ENCODE measurements at regions not wholly inside any gene's neighbourhood (a gene's known extent, or its start where the extent isn't known, plus 50 kb on each side); places are given as distances from the start of the nearest gene placed in this dataset.

GRCh38 chr10:109115179-109115578, 808.1 kb downstream of the XPNPEP1 start:
- intact Hi-C loops (cut with DNase I), result no loop called here
- Histone ChIP-seq H3K4me3 (no peak overlapping the region), H3K4me1 (ENCODE audit: insufficient read depth) (no peaks in the 10 kb centered on the region), H3K36me3 (no peaks in the 10 kb centered on the region), H3K27me3 (no peaks in the 10 kb centered on the region), H3K27ac (no peak overlapping the region), H3K9me3 (no peaks in the 10 kb centered on the region)
- 79 to 90% (median 84%) methylated on average over 2 of the region's 2 CpGs for WGBS, 3 donors
- no peak for DNase-seq
- TF ChIP-seq, protein P1, sequence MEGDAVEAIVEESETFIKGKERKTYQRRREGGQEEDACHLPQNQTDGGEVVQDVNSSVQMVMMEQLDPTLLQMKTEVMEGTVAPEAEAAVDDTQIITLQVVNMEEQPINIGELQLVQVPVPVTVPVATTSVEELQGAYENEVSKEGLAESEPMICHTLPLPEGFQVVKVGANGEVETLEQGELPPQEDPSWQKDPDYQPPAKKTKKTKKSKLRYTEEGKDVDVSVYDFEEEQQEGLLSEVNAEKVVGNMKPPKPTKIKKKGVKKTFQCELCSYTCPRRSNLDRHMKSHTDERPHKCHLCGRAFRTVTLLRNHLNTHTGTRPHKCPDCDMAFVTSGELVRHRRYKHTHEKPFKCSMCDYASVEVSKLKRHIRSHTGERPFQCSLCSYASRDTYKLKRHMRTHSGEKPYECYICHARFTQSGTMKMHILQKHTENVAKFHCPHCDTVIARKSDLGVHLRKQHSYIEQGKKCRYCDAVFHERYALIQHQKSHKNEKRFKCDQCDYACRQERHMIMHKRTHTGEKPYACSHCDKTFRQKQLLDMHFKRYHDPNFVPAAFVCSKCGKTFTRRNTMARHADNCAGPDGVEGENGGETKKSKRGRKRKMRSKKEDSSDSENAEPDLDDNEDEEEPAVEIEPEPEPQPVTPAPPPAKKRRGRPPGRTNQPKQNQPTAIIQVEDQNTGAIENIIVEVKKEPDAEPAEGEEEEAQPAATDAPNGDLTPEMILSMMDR (IDR thresholded peaks at IDR 0.05), result no peak
- TF ChIP-seq EP300 (IDR thresholded peaks at IDR 0.05) (no peak), POLR2A (IDR thresholded peaks at IDR 0.05) (no peak)

- no peaks in the 10 kb centered on the region for H3K4me1 ChIP-seq (ENCODE audit: insufficient read depth)
- TF ChIP-seq, protein P1 (IDR thresholded peaks at IDR 0.05), result no peak
- no peak for TF ChIP-seq EP300 (IDR thresholded peaks at IDR 0.05)
- no peak for TF ChIP-seq POLR2A (IDR thresholded peaks at IDR 0.05)
- no peak overlapping the region for H3K4me3 ChIP-seq
- H3K27me3 ChIP-seq, result no peaks in the 10 kb centered on the region
- 71 to 77% (median 75%) methylated on average over 2 of the region's 2 CpGs for WGBS, 3 donors
- DNase-seq, result no peak
- H3K9me3 ChIP-seq, result no peaks in the 10 kb centered on the region
- no peak overlapping the region for H3K27ac ChIP-seq
- intact Hi-C loops (cut with DNase I), result loop anchor here in 1 of 4 donors (1.0 kb wide), 1 partner anchor 10 kb away; no protein-coding TSS in a partner anchor
- no peaks in the 10 kb centered on the region for H3K36me3 ChIP-seq
Observed at GRCh38 chr10:109114579-109114978, 808.7 kb downstream of the XPNPEP1 start.

GRCh38 chr10:109106604-109107003, 816.7 kb downstream of the XPNPEP1 start:
- no peak overlapping the region for H3K4me3 ChIP-seq
- intact Hi-C loops (cut with DNase I), result no loop called here
- no peaks in the 10 kb centered on the region for H3K4me1 ChIP-seq (ENCODE audit: insufficient read depth)
- no peak overlapping the region for H3K27ac ChIP-seq
- H3K27me3 ChIP-seq, result no peaks in the 10 kb centered on the region
- no peaks in the 10 kb centered on the region for H3K9me3 ChIP-seq
- no peak for DNase-seq
- no peaks in the 10 kb centered on the region for H3K36me3 ChIP-seq
- no peak for TF ChIP-seq EP300 (IDR thresholded peaks at IDR 0.05)
- TF ChIP-seq, protein P1 (IDR thresholded peaks at IDR 0.05), result no peak
- TF ChIP-seq POLR2A (IDR thresholded peaks at IDR 0.05), result no peak

GRCh38 chr10:109105725-109106124, 817.6 kb downstream of the XPNPEP1 start:
- 84 to 95% (median 86%) methylated on average over 2 of the region's 2 CpGs for WGBS, 3 donors
- no peak overlapping the region for H3K27ac ChIP-seq

More at GRCh38 chr10:109105725-109106124, 817.6 kb downstream of the XPNPEP1 start:
- TF ChIP-seq EP300 (IDR thresholded peaks at IDR 0.05), result no peak
- no peak for TF ChIP-seq POLR2A (IDR thresholded peaks at IDR 0.05)
- TF ChIP-seq, protein P1 (IDR thresholded peaks at IDR 0.05), result no peak
- H3K9me3 ChIP-seq, result no peaks in the 10 kb centered on the region
- H3K4me1 ChIP-seq (ENCODE audit: insufficient read depth), result no peaks in the 10 kb centered on the region
- no peak for DNase-seq
- no peaks in the 10 kb centered on the region for H3K27me3 ChIP-seq
- H3K4me3 ChIP-seq, result no peak overlapping the region
- H3K36me3 ChIP-seq, result no peaks in the 10 kb centered on the region
- intact Hi-C loops (cut with DNase I), result no loop called here

All from ovary (tissue), 7 donors.